Fibroblast of peridontal ligament (primary cell): ENCODE measurements at regions not wholly inside any gene's neighbourhood (a gene's known extent, or its start where the extent isn't known, plus 50 kb on each side); places are given as distances from the start of the nearest gene placed in this dataset.
"Not testable (repeated sequence)": the region's sequence is repeated elsewhere in the genome, so short reads cannot be mapped to it uniquely, and the experiment has no call there.

Source experiments
- DNase-seq: peaks from one replicate; pipeline ENCODE4 v3.0.0-alpha.2; 2010; ENCODE audit errors: extremely low read depth

DNA sequence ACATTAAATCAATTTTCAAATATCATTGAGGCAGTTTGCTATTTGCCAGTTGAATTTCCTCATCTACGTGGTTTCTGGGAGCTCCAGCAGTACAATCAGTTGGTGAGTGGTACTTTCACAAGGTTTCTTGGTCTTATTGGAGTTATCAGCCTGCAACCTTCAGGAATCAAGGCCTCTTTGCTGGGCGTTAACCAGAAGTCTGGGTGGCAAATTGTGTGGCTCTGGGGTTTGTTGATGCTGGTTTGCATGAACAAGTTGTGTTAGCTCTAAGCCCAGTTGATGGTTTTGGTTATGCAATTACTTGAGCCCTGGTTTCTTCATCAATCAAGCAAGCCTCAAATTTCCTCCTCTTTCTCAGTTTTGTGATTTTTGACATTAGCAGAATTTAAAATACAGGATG is 152.9 kb upstream of the ANKRD55 start:
- DNase-seq, result no peak

DNA sequence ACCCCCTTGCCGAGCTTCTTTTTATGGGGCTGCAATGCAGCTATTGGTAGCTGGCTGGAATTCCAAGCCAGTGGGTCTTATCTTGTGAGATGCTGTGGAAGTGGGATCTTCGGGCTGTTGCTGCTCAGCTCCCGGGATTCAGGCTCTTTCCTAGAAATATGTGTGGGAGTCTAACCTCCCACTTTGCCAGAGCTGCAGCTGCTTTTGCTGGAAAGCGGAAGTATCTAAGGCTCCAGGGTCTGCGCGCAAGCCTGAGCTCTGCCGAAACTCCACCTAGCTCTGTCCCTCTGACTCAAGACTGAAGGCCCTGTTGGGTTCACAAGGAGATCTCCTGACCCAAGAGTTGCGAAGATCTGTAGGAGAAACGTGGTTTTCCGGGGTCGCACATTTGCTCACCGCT is 151.1 kb upstream of the ANKRD55 start:
- no peak for DNase-seq

DNA sequence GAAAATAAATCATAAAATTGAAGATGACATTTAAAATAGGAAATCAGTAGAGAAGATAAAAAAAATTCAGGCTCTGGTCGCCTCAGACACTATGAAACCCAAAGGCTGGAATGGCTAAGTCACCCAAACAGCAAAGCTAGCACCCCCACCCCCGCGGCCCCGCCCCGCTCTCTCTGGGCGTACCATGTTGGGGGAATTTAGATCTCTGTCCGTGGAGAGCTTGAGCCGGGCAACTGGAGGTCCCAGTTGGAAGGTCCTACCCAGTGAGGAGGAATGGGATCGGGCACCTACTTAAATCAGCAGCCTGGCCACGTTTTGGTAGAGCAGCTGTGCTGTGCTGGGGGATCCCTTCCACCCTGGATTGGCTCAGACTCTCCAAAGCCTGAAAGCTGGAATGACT is 150.6 kb upstream of the ANKRD55 start:
- DNase-seq, result no peak

DNA sequence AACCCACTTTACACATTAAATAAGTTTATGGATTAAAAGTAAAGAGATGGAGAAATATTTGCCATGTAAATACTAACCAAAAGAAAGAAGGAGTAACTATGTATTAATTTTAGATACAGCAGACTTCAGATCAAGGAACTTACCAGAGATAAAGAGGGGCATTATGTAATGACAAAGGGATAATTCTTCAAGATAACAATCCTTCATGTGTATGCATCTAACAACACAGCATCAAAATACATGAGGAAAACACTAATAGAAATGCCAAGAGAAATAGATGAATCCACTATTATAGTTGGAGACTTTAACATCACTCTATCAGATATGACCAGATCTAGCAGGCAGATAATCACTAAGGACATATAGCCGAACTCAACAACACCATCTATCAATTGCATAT is 149.8 kb upstream of the ANKRD55 start:
- no peak for DNase-seq

DNA sequence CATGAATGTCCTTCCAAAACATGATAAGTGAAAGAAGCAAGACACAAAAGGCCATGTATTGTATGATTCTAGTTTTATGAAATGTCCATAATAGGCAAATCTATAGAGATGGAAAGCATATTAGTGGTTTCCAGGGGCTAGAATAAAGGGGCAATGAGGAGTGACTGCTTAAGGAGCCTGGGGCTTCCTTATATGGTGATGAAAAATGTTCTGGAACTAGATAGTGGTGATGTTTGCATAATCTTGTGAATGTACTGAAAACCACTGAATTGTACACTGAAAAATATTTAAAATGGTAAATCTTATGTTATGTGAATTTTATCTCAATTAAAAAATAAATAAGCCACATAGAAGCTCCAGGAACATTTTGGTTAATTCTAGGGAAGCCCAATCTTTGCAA is 144.4 kb upstream of the ANKRD55 start:
- no peak for DNase-seq

DNA sequence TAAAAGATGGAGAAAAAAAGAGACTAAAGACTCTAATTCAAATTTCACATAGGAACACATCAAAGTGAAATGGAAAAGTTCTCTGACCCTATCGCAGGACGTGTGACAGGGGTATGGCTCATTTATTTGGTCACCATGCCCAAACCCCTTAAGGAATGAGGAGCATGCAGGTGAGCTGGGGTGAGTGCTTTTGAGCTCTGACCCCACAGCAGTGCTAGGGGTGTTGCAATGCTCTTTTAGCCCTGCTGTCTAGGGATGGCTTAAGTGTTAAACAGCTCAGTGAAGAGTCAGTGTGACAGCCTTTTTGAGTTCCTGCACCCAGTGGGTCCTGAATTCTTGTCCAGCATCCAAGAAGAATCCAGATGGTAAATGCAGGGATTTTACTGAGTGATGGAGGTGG is 143.0 kb upstream of the ANKRD55 start:
- DNase-seq, result no peak

DNA sequence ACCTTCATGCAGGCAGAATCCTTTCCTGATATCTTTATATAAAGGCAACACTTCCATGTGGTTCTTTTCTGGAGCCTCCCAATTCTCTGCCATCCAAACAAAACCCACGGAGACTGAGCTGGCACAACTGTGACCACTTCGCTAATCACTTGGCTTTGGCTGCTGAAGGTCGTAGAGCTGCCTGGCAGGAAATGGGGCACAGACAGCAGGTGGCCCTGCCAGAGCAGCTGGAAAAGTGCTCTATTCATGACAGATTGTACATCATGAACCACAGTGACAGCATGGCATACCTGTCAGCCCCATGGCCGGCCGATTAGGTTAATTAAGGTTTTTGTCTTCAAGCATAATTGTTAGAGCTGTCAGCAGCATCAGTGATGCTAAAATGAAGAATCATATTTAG is 141.9 kb upstream of the ANKRD55 start:
- DNase-seq, result no peak

DNA sequence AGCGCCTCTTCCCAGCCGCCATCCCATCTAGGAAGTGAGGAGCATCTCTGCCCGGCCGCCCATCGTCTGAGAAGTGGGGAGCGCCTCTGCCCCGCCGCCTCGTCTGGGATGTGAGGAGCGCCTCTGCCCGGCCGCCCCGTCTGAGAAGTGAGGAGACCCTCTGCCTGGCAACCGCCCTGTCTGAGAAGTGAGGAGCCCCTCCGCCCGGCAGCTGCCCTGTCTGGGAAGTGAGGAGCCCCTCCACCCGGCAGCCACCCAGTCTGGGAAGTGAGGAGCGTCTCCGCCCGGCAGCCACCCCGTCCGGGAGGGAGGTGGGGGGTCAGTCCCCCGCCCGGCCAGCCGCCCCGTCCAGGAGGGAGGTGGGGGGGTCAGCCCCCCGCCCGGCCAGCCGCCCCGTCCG is 139.4 kb upstream of the ANKRD55 start:
- DNase-seq, result not testable (repeated sequence)

DNA sequence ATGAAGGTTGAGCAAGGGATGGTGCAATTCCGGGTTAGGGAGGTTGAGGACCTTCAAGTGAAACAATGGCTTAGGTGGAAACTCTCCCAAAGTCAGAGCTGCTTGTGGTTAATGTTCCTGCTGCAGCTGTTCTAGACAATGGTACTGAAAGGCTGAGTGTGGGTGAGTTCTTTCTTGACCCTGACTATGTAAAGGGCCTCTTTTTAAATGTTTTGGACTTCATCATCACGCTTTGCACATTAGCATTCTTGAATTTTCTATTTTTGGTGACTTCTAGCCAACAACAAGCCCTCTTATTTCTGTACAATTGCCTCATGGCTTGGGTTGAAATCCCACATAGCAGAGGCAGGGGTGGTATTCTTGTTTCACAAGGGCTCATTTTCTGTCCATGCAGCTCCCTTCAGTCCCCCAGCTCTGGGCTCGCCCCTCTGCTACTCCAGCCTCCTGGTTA is 136.3 kb upstream of the ANKRD55 start:
- DNase-seq, result no peak

DNA sequence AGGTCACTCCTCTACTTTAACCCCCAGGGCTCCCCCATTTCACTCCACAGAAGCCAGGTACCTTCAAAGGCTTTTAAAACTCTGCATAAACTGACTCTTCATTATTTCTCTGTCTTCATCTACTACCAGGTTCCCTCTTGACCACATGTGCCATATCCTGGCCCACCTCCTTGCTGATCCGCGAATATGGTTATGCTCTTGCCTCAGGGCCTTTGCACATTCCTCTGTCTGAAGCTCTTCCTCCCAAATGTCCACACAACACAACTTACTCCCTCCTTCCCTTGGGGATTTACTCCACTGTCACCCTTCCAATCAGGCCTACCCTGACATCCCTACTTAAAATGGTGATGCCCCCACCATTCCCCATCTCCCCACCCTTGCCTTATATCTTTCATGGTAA is 134.6 kb upstream of the ANKRD55 start:
- DNase-seq, result no peak

DNA sequence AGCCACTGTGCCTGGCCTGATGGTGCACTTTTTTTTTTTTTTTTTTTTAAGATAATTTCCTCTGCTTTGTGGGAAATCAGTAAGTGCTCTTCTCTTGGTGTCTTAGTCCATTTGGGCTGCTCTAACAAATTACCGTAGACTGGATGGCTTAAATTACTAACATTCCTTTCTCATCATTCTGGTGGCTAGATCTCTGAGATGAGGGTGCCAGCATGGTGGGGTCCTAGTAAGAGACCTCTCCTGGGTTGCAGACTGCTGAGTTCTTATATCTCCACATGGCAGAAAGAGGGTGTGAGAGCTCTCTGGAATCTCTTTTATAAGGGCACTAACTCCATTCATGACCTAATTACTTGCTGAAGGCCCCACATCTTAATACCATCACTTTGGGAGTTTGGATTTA is 133.9 kb upstream of the ANKRD55 start:
- no peak for DNase-seq

DNA sequence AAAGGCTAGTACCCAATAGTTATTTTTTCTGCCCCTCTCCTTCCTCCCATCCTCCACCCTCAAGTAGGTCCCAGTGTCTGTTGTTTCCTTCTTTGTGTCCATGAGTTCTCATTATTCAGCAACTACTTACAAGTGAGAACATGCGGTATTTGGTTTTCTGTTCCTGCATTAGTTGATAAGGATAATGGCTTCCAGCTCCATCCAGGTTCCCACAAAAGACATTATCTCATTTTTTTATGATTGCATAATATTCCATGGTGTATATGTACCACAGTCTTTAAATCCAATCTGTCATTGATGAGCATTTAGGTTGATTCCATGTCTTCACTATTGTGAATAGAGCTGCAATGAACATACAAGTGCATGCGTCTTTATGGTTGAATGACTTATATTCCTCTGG is 128.3 kb upstream of the ANKRD55 start:
- no peak for DNase-seq

DNA sequence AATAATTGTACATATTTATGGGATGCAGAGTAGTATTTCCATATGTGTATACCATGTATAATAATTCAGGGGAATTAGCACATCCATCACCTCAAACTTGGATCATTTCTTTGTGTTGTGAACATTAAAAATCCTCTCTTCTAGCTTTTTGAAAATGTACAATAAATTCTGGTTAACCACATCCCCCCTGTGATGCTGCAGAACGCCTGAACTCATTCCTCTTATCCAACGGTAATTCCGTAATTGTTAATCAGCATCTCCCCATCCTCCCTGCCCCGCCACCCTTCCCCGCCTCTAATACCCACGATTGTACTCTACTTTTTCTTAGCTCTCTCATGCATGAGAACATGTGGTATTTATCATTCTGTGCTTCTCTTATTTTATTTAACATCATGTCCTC is 127.7 kb upstream of the ANKRD55 start:
- no peak for DNase-seq

DNA sequence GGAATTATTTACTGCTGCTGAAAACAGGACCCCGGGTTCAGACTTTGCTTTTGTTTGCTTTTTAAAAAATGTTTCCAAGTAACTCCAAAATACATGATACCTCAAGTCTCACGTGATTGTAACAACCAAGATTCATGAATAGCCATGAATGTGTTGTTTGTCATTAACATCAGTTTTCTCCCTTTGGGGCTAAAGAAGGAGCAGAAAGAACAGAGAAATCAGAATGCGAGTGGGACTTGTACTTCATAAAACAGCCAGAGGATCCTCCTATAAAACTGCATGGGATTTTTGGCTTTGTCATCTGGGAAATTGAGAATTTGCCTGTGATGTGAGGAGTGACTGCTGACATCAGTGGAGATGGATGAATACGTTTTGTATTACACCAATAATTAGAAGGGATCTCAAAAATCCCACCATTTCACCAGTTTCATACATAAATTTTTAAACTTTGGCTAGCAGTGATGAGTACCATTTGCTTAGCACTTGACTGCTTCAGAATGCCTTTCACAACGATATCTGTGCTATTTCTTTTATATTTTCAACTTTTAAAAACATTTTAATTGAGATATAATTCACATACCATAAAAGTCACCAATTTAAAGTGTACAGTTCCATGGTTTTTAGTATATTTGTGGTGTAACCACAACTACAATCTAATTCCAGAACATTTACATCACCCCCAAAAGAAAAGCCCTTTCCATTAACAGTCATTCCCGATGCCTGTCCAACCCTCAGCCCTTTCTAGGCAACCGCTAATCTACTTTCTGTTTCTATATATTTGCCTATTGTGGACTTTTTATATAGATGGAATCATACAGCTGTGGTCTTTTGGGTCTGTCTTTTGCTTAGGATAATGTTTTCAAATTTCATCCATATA is 126.9 kb upstream of the ANKRD55 start:
- no peak for DNase-seq

DNA sequence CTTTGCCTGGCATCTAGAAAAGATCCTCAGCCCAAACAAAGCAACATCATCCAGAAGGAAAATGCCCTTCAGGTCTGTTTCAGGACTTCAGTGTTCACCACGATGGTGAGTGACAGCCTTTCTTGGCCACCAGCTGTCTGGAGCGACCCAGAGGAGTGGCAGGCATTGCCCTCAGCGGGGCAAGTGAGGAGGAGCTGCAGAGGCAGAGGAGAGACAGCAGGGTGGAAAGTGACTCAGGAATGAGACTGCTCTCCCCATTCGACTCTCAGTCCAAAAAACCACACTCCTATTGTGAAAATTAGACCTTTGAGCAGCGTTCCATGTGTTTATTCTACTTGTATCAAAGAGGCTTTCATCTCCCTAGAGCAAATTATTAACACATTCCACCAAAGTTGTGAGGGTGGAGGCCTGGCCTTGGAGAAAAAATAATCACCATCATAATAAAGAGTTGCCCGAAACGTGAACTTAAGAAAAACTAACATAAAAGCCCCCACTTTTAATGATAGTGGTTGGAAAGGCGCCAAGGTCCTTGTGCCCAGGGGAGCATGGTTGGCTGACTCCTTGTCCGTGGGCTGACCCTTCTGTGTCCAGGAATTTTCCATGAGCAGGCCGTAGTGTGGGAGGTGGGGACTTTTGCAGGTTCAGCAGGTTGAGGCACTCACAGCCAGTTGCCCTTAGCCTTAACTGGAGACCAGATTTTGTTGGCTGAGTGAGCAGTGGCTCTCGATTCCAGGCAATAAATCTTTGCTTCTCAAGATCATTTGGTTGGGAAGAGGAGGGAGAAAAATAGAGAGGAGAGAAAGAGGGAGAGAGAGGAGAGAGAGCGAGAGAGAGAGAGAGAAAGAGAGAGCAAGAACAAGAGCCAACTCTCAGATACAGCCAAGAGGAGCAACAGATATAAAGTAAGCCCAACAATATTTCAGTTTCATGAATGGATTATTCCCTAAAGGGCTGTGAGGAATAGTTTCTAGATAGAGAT is 125.9 kb upstream of the ANKRD55 start:
- no peak for DNase-seq

DNA sequence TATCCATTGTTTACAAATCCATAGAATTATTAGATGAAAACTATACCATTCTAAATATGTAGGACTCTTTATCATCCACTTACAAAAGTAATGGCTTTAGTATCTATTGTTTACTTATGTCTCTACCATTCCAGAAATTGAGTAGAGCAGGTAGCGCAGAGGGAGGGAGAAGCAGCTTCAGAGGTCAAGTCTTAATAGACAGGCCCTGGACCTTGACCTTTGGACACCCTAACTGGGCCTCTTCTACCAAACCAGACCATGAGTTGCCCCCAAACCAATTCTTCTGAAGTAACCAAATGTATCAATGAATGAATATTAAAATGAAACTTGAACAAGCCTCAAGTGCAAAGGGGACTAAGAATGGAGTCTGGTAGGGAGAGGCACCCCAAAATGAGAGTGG is 124.9 kb upstream of the ANKRD55 start:
- no peak for DNase-seq

DNA sequence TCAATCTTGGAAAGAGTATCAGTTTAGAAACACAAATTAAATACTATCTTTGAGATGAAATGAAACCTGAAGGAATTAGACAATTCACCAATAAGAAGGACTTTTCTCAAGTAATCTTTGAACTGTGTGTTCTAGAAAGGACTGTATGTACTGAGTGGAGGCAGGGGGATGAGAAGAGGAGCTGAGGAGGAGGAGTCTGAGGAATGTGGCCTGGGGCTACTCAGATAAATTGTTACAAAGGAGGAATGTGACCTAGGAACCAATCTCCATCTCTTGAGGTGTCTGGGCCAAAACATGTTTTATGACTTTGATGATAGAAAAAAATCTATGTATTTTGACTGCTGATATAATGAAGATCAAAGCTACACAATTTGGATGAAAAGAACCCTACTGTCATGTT is 124.3 kb upstream of the ANKRD55 start:
- no peak for DNase-seq

DNA sequence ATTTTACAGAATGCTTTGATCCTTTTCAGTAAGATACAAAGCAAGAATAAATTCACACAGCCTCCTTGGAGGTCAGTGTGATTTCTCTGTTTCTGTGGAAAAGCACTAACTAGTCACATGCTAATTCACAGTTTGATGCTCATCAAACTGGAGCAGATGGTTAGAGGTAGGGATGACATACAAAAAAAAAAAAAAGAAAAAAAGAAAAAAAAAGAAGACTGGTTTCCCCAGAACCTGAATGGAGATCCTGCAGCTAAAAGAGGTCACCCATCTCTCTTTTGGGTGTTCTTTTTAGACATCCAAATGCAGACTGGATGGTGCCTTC is 123.7 kb upstream of the ANKRD55 start:
- no peak for DNase-seq

DNA sequence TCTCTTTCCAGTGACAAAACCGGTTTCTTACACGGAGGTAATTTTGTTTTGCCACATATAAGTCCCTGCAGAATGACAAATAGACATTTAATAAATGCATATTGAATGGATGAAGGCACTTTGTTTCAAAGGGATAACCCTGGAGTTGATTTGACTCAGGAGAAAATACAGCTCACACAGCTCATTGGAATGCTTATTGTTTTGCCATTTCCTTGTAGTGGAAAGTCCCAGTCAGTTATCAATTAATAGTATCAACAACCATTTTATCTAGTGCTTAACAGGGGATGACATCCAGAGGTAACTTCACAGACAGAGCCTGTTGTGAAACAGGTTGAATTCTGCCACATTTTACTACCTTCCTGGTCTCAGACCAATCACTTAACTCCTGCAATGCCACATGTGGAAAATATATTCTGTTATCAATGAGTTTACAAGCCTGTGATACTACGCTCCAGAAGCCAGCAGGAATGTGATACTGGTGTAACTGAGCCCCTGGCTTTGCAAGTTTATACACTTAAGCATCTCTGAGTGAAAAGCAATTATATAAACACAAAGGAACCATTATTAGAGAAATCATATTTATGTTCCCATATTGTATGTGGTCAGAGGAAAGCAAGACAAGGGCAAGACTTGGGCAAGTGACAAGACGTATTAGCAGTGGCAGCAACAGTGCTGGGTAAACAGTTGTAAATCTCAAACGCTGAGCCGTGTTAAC is 123.1 kb upstream of the ANKRD55 start:
- no peak for DNase-seq

DNA sequence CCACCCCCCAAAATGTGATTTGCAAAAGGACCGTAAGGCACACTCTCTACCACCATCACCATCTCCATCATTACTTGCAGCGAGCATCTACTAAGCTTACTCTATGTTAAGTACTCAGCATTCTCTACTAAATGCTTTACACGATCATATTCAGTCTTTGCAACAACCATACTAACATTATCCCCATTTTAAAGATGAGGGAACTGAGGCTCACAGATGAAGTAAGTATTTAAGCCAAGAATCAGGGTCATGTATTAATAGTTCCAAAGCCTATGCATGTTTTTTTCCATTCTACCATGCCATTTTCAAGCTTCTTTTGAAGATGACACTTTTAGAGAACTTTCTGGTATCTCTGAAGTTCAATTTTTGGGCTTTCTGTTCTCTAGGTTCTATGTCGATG is 121.7 kb upstream of the ANKRD55 start:
- DNase-seq, result no peak

DNA sequence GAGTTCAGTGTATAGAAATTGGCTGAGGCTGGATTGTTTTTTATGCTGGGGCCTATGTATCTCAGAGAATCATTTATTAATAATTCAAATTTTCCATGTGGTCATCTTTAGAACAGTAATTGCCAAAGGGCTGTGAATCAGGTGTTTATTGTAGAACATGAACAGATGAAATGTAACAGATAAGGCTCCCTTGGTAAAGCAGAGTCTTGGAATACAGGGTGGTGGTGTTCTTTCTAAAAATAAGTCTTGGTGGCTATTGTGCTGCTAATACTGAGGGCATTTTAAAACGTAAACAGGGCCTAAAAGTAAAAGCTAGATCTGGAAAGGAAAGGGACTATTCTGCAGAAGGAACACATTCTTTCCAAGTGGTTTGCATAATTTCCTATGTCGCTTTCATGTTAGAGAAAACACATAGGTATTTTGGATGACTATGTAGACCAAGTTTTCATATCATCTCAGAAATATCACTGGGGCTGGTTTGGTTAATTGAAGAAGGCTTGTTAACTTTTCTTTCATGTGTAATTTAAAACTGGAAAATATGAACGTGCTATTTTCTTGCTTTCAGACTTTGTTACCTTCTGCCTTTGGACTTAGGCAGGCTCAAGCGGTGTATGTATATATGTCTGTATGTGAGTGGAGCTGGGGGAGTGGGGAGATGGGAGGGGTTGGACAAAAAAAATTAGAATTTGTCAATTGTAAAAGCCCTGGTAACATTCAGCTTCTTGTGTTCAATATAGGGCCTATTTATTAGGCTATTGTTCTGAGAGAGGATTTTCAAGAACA is 119.9 kb upstream of the ANKRD55 start:
- DNase-seq, result no peak
